Liver (tissue), 2 donors: ENCODE measurements at regions not wholly inside any gene's neighbourhood (a gene's known extent, or its start where the extent isn't known, plus 50 kb on each side); places are given as distances from the start of the nearest gene placed in this dataset.

ENCODE experiments used
- CTCF ChIP-seq: fragments of 150-350 bp; IDR thresholded peaks from 2 replicates; pipeline ENCODE4 v1.5.1; 2017; ENCODE audit warnings: improper control_type of control experiment, low read depth, low read length; ENCODE audit not compliant: missing input control
- YY1 ChIP-seq: IDR thresholded peaks from 2 replicates; pipeline ENCODE4 v1.6.1; 2016; ENCODE audit warnings: antibody characterized with exemption, mild to moderate bottlenecking
- ZBTB33 ChIP-seq: IDR thresholded peaks from 2 replicates; pipeline ENCODE4 v1.6.1; 2016; ENCODE audit warnings: antibody characterized with exemption
- donor health status: healthy.

- TF ChIP-seq CTCF (no peak), ZBTB33 (no peak), YY1 (no peak)
Observed at GRCh38 chr10:71080381-71081228, 131.8 kb upstream of the UNC5B start.
